22Rv1 (cell line): ENCODE measurements at regions not wholly inside any gene's neighbourhood (a gene's known extent, or its start where the extent isn't known, plus 50 kb on each side); places are given as distances from the start of the nearest gene placed in this dataset.

Experiments
- ZFX ChIP-seq: fragments of 450-650 bp; IDR thresholded peaks from 2 replicates; pipeline ENCODE4 v1.6.1; 2017; ENCODE audit warnings: antibody characterized with exemption, borderline replicate concordance
- TF ChIP-seq, protein P1 (sequence below): fragments of 450-650 bp; IDR thresholded peaks from 2 replicates; pipeline ENCODE4 v1.5.1; 2017; ENCODE audit warnings: mild to moderate bottlenecking

DNA sequence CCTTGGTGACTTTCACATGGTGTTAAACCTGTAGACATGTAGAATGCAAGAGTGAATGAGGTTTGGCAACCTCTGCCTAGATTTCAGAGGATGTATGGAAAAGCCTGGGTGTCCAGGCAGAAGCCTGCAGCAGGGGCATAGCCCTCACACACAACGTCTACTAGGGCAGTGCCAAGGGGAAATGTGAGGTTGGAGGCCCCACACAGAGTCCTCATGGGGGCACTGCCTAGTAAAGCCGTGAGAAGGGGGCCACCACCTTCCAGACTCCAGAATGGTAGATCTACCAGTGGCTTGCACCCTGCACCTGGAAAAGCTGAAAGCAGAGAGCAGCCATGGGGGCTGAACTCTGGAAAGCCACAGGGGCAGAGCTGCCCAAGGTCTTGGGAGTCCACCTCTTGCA is 241.2 kb downstream of the KLF13 start:
- TF ChIP-seq, protein P1, sequence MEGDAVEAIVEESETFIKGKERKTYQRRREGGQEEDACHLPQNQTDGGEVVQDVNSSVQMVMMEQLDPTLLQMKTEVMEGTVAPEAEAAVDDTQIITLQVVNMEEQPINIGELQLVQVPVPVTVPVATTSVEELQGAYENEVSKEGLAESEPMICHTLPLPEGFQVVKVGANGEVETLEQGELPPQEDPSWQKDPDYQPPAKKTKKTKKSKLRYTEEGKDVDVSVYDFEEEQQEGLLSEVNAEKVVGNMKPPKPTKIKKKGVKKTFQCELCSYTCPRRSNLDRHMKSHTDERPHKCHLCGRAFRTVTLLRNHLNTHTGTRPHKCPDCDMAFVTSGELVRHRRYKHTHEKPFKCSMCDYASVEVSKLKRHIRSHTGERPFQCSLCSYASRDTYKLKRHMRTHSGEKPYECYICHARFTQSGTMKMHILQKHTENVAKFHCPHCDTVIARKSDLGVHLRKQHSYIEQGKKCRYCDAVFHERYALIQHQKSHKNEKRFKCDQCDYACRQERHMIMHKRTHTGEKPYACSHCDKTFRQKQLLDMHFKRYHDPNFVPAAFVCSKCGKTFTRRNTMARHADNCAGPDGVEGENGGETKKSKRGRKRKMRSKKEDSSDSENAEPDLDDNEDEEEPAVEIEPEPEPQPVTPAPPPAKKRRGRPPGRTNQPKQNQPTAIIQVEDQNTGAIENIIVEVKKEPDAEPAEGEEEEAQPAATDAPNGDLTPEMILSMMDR: no peak
- no peak for TF ChIP-seq ZFX
